Activated T-helper 1 cell treated with anti-CD3 and anti-CD28 coated beads, Interleukin-12 subunit alpha, Interleukin-12 subunit beta, Interleukin-2, Interleukin-4 antibody, amounts not matched to agents 30 ng/mL and 10 ng/mL and 1 ng/mL, durations not matched to agents 14 hours and 24 hours and 36 hours (primary cell): ENCODE measurements at regions not wholly inside any gene's neighbourhood (a gene's known extent, or its start where the extent isn't known, plus 50 kb on each side); places are given as distances from the start of the nearest gene placed in this dataset.

ENCODE experiments used
- DNase-seq: peaks from one replicate; pipeline ENCODE4 v3.0.0; 2021; ENCODE audit warnings: low spot score
- H3K27ac Mint-ChIP-seq: one replicate; pipeline ENCODE4 v1.8.0; 2021; ENCODE audit warnings: mild to moderate bottlenecking, mixed read lengths
- H3K27me3 Mint-ChIP-seq: one replicate; pipeline ENCODE4 v1.8.0; 2022; ENCODE audit warnings: mild to moderate bottlenecking, moderate library complexity, mixed read lengths; ENCODE audit not compliant: insufficient read depth
- H3K36me3 Mint-ChIP-seq: one replicate; pipeline ENCODE4 v1.8.0; 2021; ENCODE audit warnings: low read depth, mixed read lengths
- H3K4me1 Mint-ChIP-seq: one replicate; pipeline ENCODE4 v1.8.0; 2021; ENCODE audit warnings: low read depth, mixed read lengths
- H3K4me3 Mint-ChIP-seq: one replicate; pipeline ENCODE4 v1.8.0; 2021; ENCODE audit warnings: mild to moderate bottlenecking, moderate library complexity, mixed read lengths
- H3K9me3 Mint-ChIP-seq: one replicate; pipeline ENCODE4 v1.8.0; 2021; ENCODE audit warnings: mixed read lengths
- intact Hi-C: fragments of 100-400 bp; cut with micrococcal nuclease; formaldehyde crosslinking; loops from one replicate; pipeline ENCODE4 v1.15.1; 2024

DNA sequence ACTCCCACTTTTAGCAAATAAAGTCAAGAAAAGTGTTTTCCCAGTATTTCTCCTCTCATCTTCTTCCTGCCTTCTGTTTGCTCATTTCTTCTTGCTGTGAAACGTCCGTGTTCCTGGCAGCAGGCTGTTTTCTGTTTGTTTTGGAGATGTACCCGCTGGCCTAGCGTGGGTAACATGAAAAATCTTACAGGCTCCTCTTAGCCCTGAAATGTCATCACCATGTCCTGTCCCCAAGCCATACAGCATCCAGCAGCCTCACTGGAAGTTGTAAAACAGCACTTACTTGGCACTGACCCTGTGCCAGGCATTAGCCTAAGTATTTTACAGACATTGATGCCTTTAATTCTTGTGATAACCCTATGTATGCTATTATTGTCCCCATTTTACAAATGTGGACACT is 371.1 kb downstream of the FOXA2 start:
- Mint-ChIP-seq H3K9me3 (no peaks in the 10 kb centered on the region), H3K27ac (no peak overlapping the region), H3K36me3 (no peaks in the 10 kb centered on the region), H3K4me1 (no peaks in the 10 kb centered on the region), H3K4me3 (no peak overlapping the region), H3K27me3 (no peaks in the 10 kb centered on the region)
- no peak for DNase-seq
- intact Hi-C loops = no loop called here

DNA sequence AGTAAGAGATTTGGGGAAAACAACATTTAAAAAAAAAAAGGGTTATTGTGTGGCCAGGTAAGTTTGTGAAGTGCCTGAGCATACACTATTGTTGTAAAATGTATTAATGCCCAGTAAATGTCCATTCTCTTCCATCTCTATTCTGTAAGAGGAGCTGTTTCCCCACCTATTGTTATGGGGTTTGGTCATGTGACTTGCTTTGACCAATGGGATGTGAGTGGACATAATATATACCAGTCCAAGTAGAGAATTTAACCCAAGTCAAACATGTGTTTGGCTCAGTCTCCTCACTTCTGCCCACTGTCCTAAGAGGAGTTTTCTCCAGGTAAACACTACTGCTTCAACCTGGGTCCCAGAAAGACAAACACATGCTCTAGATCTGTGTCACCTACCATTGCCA is 377.1 kb downstream of the FOXA2 start:
- no peaks in the 10 kb centered on the region for H3K27me3 Mint-ChIP-seq
- no peaks in the 10 kb centered on the region for H3K36me3 Mint-ChIP-seq
- DNase-seq = no peak
- intact Hi-C loops = no loop called here
- peaks cover 5% of the 10 kb centered on the region for H3K9me3 Mint-ChIP-seq
- no peaks in the 10 kb centered on the region for H3K4me1 Mint-ChIP-seq
- no peak overlapping the region for H3K27ac Mint-ChIP-seq
- no peak overlapping the region for H3K4me3 Mint-ChIP-seq

DNA sequence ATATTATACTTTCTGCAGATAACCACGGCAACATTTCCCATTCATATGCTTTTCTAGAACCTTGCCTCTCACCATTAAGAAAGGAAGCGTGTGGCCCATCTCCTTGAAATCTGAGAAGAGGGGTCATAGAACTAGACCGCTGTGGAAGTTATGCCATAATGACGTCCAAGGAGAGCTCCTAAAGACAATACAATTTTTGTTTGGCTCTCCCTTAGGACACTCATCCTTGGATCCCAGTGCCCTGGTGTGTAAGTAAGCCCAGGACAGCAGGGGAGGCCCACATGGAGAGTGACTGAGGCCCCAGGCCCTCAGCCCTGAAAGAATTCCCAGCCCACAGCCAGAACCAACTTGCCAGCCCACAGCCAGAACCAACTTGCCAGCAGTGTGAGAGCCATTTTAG is 379.6 kb downstream of the FOXA2 start:
- no peak for DNase-seq
- H3K27me3 Mint-ChIP-seq = no peaks in the 10 kb centered on the region
- H3K27ac Mint-ChIP-seq = no peak overlapping the region
- intact Hi-C loops = no loop called here
- H3K4me3 Mint-ChIP-seq = no peak overlapping the region
- no peaks in the 10 kb centered on the region for H3K36me3 Mint-ChIP-seq
- H3K4me1 Mint-ChIP-seq = no peaks in the 10 kb centered on the region
- peaks cover 13% of the 10 kb centered on the region for H3K9me3 Mint-ChIP-seq

DNA sequence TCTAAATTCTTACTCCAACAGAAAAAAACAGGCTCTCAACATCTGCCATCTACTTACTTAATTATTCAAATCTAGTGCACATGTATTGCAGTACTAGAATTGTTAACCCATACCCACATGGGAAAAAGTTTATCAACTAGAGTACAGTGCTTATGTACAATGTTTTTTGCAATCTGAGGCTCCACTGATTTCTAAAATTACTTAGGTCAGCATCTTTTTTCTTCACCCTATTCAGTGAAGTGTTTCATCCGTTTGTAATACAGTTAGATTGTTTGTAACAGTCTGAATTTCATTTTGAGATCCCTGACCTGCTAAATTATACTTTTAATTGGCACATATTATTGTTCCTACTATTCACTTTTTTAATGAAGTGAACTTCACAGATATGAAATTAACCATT is 402.2 kb downstream of the FOXA2 start:
- no peak overlapping the region for H3K27ac Mint-ChIP-seq
- H3K4me3 Mint-ChIP-seq = no peak overlapping the region
- no peaks in the 10 kb centered on the region for H3K27me3 Mint-ChIP-seq
- peaks cover 10% of the 10 kb centered on the region for H3K9me3 Mint-ChIP-seq
- H3K36me3 Mint-ChIP-seq = no peaks in the 10 kb centered on the region
- H3K4me1 Mint-ChIP-seq = no peaks in the 10 kb centered on the region
- DNase-seq = no peak
- intact Hi-C loops = no loop called here

DNA sequence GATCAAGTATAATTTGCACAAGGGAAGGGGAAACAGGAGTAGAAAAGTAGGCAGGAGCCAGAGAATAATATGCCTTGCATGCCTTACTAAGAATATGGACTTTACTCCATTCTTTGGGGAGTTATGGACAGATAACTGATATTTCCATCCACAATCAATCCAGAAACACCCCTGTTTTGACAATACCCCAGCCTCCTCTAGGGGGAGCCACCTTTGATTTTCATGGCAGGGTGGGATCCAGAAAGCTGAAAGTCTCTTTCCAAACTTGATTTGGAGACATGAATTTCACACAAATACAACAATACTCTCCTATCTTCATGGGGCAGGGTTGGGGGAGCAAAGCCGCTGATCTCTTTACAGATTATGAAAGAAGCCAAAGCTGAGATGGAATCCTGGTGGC is 404.1 kb downstream of the FOXA2 start:
- Mint-ChIP-seq H3K4me1 (no peaks in the 10 kb centered on the region), H3K27me3 (no peaks in the 10 kb centered on the region), H3K27ac (no peak overlapping the region), H3K36me3 (no peaks in the 10 kb centered on the region), H3K9me3 (peaks cover 7% of the 10 kb centered on the region), H3K4me3 (no peak overlapping the region)
- intact Hi-C loops = no loop called here
- DNase-seq = no peak

DNA sequence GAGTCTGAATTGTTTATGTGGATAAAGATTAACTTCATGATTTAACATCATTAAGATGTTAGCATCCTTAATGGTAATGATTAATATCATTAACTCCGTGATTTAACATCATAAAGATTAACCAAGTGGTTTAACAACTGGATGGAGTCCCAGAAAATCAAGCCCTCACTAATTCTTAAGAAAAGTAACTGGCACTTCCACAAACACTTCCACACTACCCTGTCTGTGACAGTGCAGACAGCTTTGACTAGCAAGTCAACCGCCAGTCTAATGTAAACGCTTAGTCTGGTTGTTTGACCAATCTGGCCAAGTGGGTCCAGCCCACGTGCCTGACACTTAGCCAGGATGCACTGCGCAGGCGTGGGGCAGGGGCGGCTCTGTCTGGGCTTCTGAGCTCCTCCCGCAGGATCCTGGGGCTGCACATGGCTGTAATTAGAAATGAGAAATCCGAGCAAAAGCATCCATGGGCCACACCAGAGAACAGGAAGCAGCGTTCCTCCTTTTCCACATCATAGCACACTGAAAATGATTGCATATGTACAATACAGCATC is 424.2 kb downstream of the FOXA2 start:
- no peaks in the 10 kb centered on the region for H3K4me1 Mint-ChIP-seq
- no peak for DNase-seq
- intact Hi-C loops = no loop called here
- H3K27ac Mint-ChIP-seq = no peak overlapping the region
- no peaks in the 10 kb centered on the region for H3K36me3 Mint-ChIP-seq
- no peak overlapping the region for H3K4me3 Mint-ChIP-seq
- H3K9me3 Mint-ChIP-seq = peaks cover 24% of the 10 kb centered on the region
- H3K27me3 Mint-ChIP-seq = no peaks in the 10 kb centered on the region

DNA sequence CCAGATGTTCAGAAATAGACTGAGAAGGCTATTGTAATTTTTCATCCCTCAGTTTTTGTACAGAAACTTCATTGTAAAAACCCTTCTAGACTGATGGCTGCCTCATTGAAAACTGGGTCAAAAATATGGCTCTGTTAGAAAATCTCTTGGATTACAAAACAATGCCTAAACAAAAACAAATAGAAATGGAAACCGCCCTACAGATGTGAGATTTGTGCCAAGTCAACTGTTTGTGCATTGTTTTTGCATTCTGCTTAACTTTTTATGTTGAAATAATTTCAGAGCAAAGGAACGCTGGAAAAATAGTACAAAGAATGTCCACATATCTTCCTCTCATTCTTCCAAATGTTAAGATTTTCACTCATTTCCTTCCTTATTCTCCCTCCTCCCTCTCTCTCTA is 425.1 kb downstream of the FOXA2 start:
- no peaks in the 10 kb centered on the region for H3K36me3 Mint-ChIP-seq
- no peaks in the 10 kb centered on the region for H3K4me1 Mint-ChIP-seq
- no peaks in the 10 kb centered on the region for H3K27me3 Mint-ChIP-seq
- intact Hi-C loops = no loop called here
- peaks cover 27% of the 10 kb centered on the region for H3K9me3 Mint-ChIP-seq
- no peak overlapping the region for H3K4me3 Mint-ChIP-seq
- DNase-seq = no peak
- H3K27ac Mint-ChIP-seq = no peak overlapping the region

DNA sequence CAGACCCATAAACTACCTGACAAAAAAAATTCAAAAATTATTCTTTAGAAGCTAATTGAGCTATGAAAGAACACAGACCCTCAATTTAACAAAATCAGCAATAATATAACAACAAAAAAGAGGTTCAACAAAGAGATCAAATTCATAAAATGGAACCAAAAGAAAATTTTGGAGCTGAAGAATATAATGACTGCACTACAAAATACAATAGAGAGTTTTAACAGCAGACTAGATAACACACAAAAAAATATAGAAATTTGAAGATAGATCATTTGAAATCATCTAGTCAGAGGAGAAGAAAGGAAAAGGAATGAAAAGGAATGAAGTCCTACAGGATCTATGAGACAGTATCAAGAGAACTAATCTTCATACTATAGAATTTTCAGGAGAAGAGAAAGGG is 422.1 kb downstream of the PAX1 start:
- no peak overlapping the region for H3K27ac Mint-ChIP-seq

DNA sequence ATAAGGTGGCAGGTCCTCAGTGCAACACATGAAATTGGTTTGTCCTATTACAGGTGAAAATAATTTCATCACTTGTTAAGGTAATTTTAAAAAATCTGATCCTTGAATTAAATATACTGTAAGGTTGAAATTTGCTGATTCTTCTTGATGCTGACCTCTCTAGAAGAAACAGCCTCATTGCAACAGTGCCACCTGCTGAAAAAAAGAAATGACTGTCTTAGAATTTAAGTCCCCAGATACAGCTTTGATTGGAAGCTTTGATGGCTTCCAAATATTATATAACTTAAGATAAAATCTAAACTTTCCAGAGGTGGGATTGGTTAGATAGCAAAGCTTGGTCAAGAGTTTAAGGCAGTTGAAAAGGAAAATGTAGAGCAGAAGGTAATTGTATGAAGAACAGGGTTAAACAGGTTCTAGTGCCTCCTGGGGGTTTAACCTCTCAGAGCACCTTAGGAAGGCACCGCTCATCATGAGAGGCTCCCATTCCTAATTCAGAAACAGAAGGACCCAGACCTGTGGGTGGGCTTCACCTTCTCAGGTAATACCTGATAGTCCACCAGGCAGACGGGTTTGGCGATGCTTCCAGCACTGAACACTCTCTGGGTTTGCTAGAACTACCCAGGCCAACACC is 401.0 kb downstream of the PAX1 start:
- no peaks in the 10 kb centered on the region for H3K4me1 Mint-ChIP-seq
- H3K27ac Mint-ChIP-seq = no peak overlapping the region
- H3K36me3 Mint-ChIP-seq = no peaks in the 10 kb centered on the region
- no peaks in the 10 kb centered on the region for H3K27me3 Mint-ChIP-seq
- peaks cover 29% of the 10 kb centered on the region for H3K9me3 Mint-ChIP-seq
- no peak for DNase-seq
- intact Hi-C loops = no loop called here
- H3K4me3 Mint-ChIP-seq = no peak overlapping the region

More for the DNA sequence above, 422.1 kb downstream of the PAX1 start:
- no peak for DNase-seq
- Mint-ChIP-seq H3K4me1 (no peaks in the 10 kb centered on the region), H3K4me3 (no peak overlapping the region), H3K9me3 (peaks cover 41% of the 10 kb centered on the region), H3K36me3 (no peaks in the 10 kb centered on the region), H3K27me3 (no peaks in the 10 kb centered on the region)
- intact Hi-C loops = no loop called here

DNA sequence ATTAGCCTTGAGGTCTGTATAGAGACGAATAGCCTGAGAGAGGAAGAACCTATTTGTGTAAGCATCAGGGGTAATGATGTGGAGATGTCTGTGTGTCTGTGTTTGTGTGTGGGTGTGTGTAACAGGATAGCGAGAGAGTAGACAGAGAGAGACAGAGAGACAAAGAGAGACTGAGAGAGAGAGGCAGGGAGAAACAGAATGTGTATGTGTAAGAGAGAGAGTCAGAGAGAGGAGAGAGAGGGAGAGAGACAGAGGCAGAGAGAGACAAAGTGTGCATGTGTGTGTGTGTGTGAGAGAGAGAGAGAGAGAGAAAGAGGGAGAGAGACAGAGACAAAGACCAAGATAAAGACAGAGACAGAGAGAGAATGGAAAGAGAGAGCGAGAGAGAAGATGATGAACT is 396.1 kb downstream of the PAX1 start:
- Mint-ChIP-seq H3K27ac (no peak overlapping the region), H3K4me1 (no peaks in the 10 kb centered on the region), H3K4me3 (no peak overlapping the region), H3K36me3 (no peaks in the 10 kb centered on the region), H3K9me3 (peaks cover 23% of the 10 kb centered on the region), H3K27me3 (no peaks in the 10 kb centered on the region)
- DNase-seq = no peak
- intact Hi-C loops = no loop called here

DNA sequence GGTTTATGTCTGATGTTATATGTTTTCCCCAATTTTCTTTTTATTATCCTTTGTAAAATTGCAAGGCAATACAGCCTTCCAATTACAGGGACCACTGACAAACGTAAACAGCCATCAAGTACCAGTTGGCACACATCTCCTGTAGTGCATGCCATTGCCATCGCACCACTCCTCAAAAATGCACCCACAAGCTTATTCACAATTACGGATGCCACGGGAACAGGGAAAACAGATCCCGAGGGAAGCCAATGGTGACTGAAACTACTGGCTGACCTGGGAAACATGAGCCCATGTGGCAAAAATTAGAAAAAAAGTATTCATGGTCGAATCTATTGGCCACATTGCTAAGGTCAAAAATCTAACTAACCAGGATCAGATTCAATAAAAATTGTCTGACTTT is 395.2 kb downstream of the PAX1 start:
- DNase-seq = no peak
- Mint-ChIP-seq H3K27me3 (no peaks in the 10 kb centered on the region), H3K36me3 (no peaks in the 10 kb centered on the region), H3K4me1 (no peaks in the 10 kb centered on the region), H3K9me3 (peaks cover 23% of the 10 kb centered on the region), H3K27ac (no peak overlapping the region), H3K4me3 (no peak overlapping the region)
- intact Hi-C loops = no loop called here

DNA sequence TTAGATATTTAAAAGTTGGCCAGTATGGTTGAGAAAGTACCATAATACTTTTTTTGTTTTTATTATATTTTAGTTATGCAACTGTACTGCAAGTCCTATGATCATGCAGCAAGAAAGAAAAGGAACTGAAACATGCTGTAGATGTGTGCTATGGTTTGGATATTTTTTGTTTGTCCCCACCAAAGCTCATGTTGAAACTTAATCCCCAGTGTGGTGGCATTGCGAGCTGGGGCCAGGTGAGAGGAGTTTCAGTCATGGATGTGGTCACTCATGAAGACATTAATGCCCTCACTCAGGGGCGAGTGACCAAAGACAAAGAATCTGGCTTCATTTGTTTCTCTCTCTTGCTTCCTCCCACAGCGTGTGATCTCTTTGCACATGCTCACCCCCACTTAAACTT is 393.9 kb downstream of the PAX1 start:
- H3K36me3 Mint-ChIP-seq = no peaks in the 10 kb centered on the region
- intact Hi-C loops = no loop called here

DNA sequence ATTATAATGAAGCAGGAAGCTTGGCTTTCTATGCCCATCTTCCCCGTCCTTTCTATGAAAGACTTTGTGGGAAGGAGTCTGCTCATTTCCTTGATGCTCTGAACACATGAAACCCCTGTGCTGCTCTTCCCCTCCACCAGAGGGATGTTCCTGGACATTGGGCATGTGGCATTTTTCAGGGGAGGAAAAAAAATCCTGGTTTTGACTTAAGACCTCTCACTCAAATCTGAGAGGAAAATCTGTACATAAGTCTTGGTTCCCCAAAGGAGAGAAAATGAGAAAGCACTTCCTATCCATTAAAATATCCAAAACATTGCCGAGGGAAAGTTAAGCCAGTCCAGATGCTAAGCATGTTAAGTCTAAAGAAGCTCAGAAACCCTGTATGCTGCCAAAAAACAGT is 393.0 kb downstream of the PAX1 start:
- H3K9me3 Mint-ChIP-seq = peaks cover 31% of the 10 kb centered on the region
- H3K4me1 Mint-ChIP-seq = no peaks in the 10 kb centered on the region
- no peak for DNase-seq
- H3K27me3 Mint-ChIP-seq = no peaks in the 10 kb centered on the region
- no peaks in the 10 kb centered on the region for H3K36me3 Mint-ChIP-seq
- no peak overlapping the region for H3K4me3 Mint-ChIP-seq
- intact Hi-C loops = no loop called here
- no peak overlapping the region for H3K27ac Mint-ChIP-seq

More for the DNA sequence above, 393.9 kb downstream of the PAX1 start:
- no peak overlapping the region for H3K27ac Mint-ChIP-seq
- no peaks in the 10 kb centered on the region for H3K4me1 Mint-ChIP-seq
- H3K4me3 Mint-ChIP-seq = no peak overlapping the region
- no peaks in the 10 kb centered on the region for H3K27me3 Mint-ChIP-seq
- H3K9me3 Mint-ChIP-seq = peaks cover 26% of the 10 kb centered on the region
- no peak for DNase-seq

DNA sequence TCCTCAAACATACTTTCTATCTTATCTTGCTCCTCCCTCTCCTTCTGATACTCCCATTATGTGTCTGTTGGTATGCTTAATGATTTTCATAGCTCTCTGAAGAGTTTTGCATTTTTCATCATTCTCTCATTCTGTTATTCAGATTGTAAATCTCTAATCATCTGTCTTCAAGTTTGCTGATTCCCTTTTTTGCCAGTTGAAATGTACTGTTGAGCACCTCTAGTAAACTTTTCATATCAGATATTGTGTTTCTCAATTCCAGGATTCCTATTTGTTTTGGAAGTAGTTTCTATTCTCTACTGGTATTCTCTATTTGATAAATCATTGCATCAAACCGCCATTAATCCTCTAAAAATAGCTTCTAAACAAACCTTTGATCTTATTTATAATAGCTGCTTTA is 387.7 kb downstream of the PAX1 start:
- no peak for DNase-seq
- H3K9me3 Mint-ChIP-seq = peaks cover 27% of the 10 kb centered on the region
- no peak overlapping the region for H3K27ac Mint-ChIP-seq
- no peak overlapping the region for H3K4me3 Mint-ChIP-seq
- H3K4me1 Mint-ChIP-seq = no peaks in the 10 kb centered on the region
- H3K27me3 Mint-ChIP-seq = no peaks in the 10 kb centered on the region
- intact Hi-C loops = no loop called here
- no peaks in the 10 kb centered on the region for H3K36me3 Mint-ChIP-seq
